HEK293 (cell line): ENCODE measurements at regions not wholly inside any gene's neighbourhood (a gene's known extent, or its start where the extent isn't known, plus 50 kb on each side); places are given as distances from the start of the nearest gene placed in this dataset.

Source experiments
- CTCF ChIA-PET: fragments of 350-600 bp; formaldehyde crosslinking; extraction: SDS; loops from one replicate; lab custom pipeline; 2021; ENCODE audit warnings: antibody characterized with exemption; lab: Yijun Ruan, JAX
- POLR2A ChIA-PET: fragments of 300-600 bp; formaldehyde crosslinking; extraction: SDS; loops from one replicate; lab custom pipeline; 2020; ENCODE audit warnings: antibody characterized with exemption, inconsistent platforms; lab: Yijun Ruan, JAX
- H3K27ac ChIP-seq: fragments of 200-500 bp; sonication (Bioruptor generic); 2 replicates; pipeline ENCODE4 v1.5.1; 2014; ENCODE audit warnings: low read depth, low read length, control low read depth, inconsistent platforms; ENCODE audit errors: extremely low read depth
- H3K36me3 ChIP-seq, 2 experiments: fragments of 200-500 bp in 1 of 2; sonication (Bioruptor generic) in 1 of 2; 1 replicate in 1 of 2; 2 replicates in 1 of 2; pipeline ENCODE4 v1.5.1; 2014 to 2017; ENCODE audit warnings: inconsistent platforms in 2 of 2, low read length in 2 of 2; ENCODE audit not compliant: control insufficient read depth in 2 of 2, insufficient read depth in 1 of 2
- H3K4me1 ChIP-seq: fragments of 200-500 bp; sonication (Bioruptor generic); 2 replicates; pipeline ENCODE4 v1.5.1; 2014; ENCODE audit warnings: mild to moderate bottlenecking, low read length, inconsistent platforms; ENCODE audit not compliant: control insufficient read depth, insufficient read depth
- H3K4me3 ChIP-seq: 2 replicates; pipeline ENCODE4 v1.5.1; 2011; ENCODE audit warnings: low read depth, mild to moderate bottlenecking, control low read depth, low read length, moderate library complexity
- H3K9me3 ChIP-seq: fragments of 200-500 bp; sonication (Bioruptor generic); 2 replicates; pipeline ENCODE4 v1.5.1; 2014; ENCODE audit warnings: low read depth, low read length, inconsistent platforms; ENCODE audit not compliant: control insufficient read depth, insufficient read depth
- EGR2 ChIP-seq: fragments of 450-650 bp; formaldehyde crosslinking; IDR thresholded peaks from 2 replicates; pipeline ENCODE4 v1.5.1; 2016; ENCODE audit warnings: low read depth, missing biosample characterization, missing genetic modification characterization
- GLIS1 ChIP-seq: fragments of 450-650 bp; formaldehyde crosslinking; IDR thresholded peaks from 2 replicates; pipeline ENCODE4 v1.5.1; 2016; ENCODE audit warnings: missing biosample characterization, missing genetic modification characterization
- SCRT2 ChIP-seq: fragments of 450-650 bp; formaldehyde crosslinking; IDR thresholded peaks from 2 replicates; pipeline ENCODE4 v1.5.1; 2016; ENCODE audit warnings: missing biosample characterization, missing genetic modification characterization
- TCF7L2 ChIP-seq: IDR thresholded peaks from 2 replicates; pipeline ENCODE4 v1.6.1; 2011; ENCODE audit warnings: low read depth, mild to moderate bottlenecking, inconsistent platforms, low read length, moderate library complexity, borderline replicate concordance
- WT1 ChIP-seq: fragments of 450-650 bp; formaldehyde crosslinking; IDR thresholded peaks from 2 replicates; pipeline ENCODE4 v1.5.1; 2016; ENCODE audit warnings: missing biosample characterization, missing genetic modification characterization
- ZBTB10 ChIP-seq: fragments of 450-650 bp; formaldehyde crosslinking; IDR thresholded peaks from 2 replicates; pipeline ENCODE4 v1.5.1; 2016; ENCODE audit warnings: missing biosample characterization, missing genetic modification characterization
- ZBTB26 ChIP-seq: fragments of 450-650 bp; formaldehyde crosslinking; optimal IDR thresholded peaks from 2 replicates; pipeline ENCODE3; 2016; ENCODE audit warnings: missing biosample characterization, mild to moderate bottlenecking, missing genetic modification characterization
- ZIC2 ChIP-seq: fragments of 450-650 bp; formaldehyde crosslinking; IDR thresholded peaks from 2 replicates; pipeline ENCODE4 v1.5.1; 2016; ENCODE audit warnings: missing biosample characterization, missing genetic modification characterization
- ZNF114 ChIP-seq: fragments of 450-650 bp; formaldehyde crosslinking; IDR thresholded peaks from 2 replicates; pipeline ENCODE4 v1.5.0; 2017; ENCODE audit warnings: missing biosample characterization, missing genetic modification characterization
- ZNF274 ChIP-seq, 2 experiments: fragments of 200-500 bp in 1 of 2; fragments of 450-650 bp in 1 of 2; sonication (Bioruptor generic) in 1 of 2; formaldehyde crosslinking in 1 of 2; IDR thresholded peaks; 2 replicates each; pipeline versions ENCODE4 v1.5.1 to v1.6.1; 2014 to 2016; ENCODE audit warnings: borderline replicate concordance in 1 of 2, inconsistent platforms in 1 of 2, low read length in 1 of 2, missing biosample characterization in 1 of 2, missing genetic modification characterization in 1 of 2
- ZNF311 ChIP-seq: fragments of 450-650 bp; formaldehyde crosslinking; IDR thresholded peaks from 2 replicates; pipeline ENCODE4 v1.5.1; 2017; ENCODE audit warnings: missing biosample characterization, missing genetic modification characterization, borderline replicate concordance
- ZNF398 ChIP-seq: fragments of 450-650 bp; formaldehyde crosslinking; IDR thresholded peaks from 2 replicates; pipeline ENCODE4 v1.5.1; 2017; ENCODE audit warnings: missing biosample characterization, missing genetic modification characterization
- ZNF433 ChIP-seq: fragments of 450-650 bp; formaldehyde crosslinking; IDR thresholded peaks from 2 replicates; pipeline ENCODE4 v1.5.1; 2016; ENCODE audit warnings: missing biosample characterization, missing genetic modification characterization, low read depth
- ZNF48 ChIP-seq: fragments of 450-650 bp; formaldehyde crosslinking; IDR thresholded peaks from 2 replicates; pipeline ENCODE4 v1.5.1; 2016; ENCODE audit warnings: missing biosample characterization, missing genetic modification characterization
- ZNF518A ChIP-seq: fragments of 450-650 bp; formaldehyde crosslinking; conservative IDR thresholded peaks from 2 replicates; pipeline ENCODE4 v1.5.1; 2016; ENCODE audit warnings: low read depth, missing biosample characterization, missing genetic modification characterization
- ZNF529 ChIP-seq: fragments of 450-650 bp; formaldehyde crosslinking; IDR thresholded peaks from 2 replicates; pipeline ENCODE4 v1.5.1; 2017; ENCODE audit warnings: missing genetic modification characterization, missing biosample characterization; ENCODE audit not compliant: insufficient replicate concordance
- ZNF561 ChIP-seq: fragments of 450-650 bp; IDR thresholded peaks from 2 replicates; pipeline ENCODE4 v1.5.1; 2018; ENCODE audit warnings: missing biosample characterization, missing genetic modification characterization, borderline replicate concordance
- ZNF626 ChIP-seq: fragments of 450-650 bp; sonication (Bioruptor Pico); formaldehyde crosslinking; IDR thresholded peaks from 2 replicates; pipeline ENCODE4 v1.5.1; 2018; ENCODE audit warnings: missing biosample characterization, missing genetic modification characterization, inconsistent platforms
- ZNF629 ChIP-seq: fragments of 450-650 bp; formaldehyde crosslinking; IDR thresholded peaks from 2 replicates; pipeline ENCODE4 v1.5.1; 2017; ENCODE audit warnings: missing biosample characterization, missing genetic modification characterization
- ZNF654 ChIP-seq: fragments of 450-650 bp; formaldehyde crosslinking; IDR thresholded peaks from 2 replicates; pipeline ENCODE4 v1.5.1; 2016; ENCODE audit warnings: low read depth, missing biosample characterization, missing genetic modification characterization

GRCh38 chr15:70474471-70475406 lies 288.6 kb downstream of the UACA start:
- no peaks in the 10 kb centered on the region for H3K36me3 ChIP-seq
- ChIA-PET CTCF (interaction anchor here (0.9 to 3.9 kb wide), 4 partner anchors 9 to 999 kb away, joined by 3 to 25 read pairs (median 8); no protein-coding TSS in a partner anchor), POLR2A (no interaction called here)
- H3K4me3 ChIP-seq = no peak overlapping the region
- peaks cover 14% of the 10 kb centered on the region for H3K4me1 ChIP-seq
- H3K9me3 ChIP-seq = no peaks in the 10 kb centered on the region
- TF ChIP-seq ZNF626 (tag by site-specific recombination) (no peak), ZIC2 (tag by site-specific recombination) (peak; percentile 66), ZBTB10 (tag by site-specific recombination) (no peak), ZNF629 (tag by site-specific recombination) (peak; percentile 65; the same call in 1 of the 2 replicates), ZBTB26 (no peak), SCRT2 (tag by site-specific recombination) (peak; percentile 66), ZNF518A (tag by site-specific recombination) (no peak), ZNF114 (tag by site-specific recombination) (no peak), ZNF274 (IDR thresholded peaks at IDR 0.05; ENCODE audit: low read length) (no peak), ZNF274 (tag by site-specific recombination; IDR thresholded peaks at IDR 0.05; ENCODE audit: borderline replicate concordance) (no peak)
- H3K27ac ChIP-seq = peak overlapping the region; percentile 40; the same call in 1 of the 2 replicates

- Histone ChIP-seq H3K4me1 (peaks cover 14% of the 10 kb centered on the region), H3K9me3 (no peaks in the 10 kb centered on the region), H3K4me3 (no peak overlapping the region), H3K36me3 (no peaks in the 10 kb centered on the region), H3K27ac (no peak overlapping the region; the same call in 1 of the 2 replicates)
- ChIA-PET POLR2A (no interaction called here), CTCF (interaction anchor here (0.5 to 3.9 kb wide), 5 partner anchors 8 to 969 kb away, joined by 3 to 25 read pairs (median 3); no protein-coding TSS in a partner anchor)
- TF ChIP-seq ZNF311 (tag by site-specific recombination) = no peak
- TF ChIP-seq WT1 (tag by site-specific recombination) = no peak
- no peak for TF ChIP-seq GLIS1 (tag by site-specific recombination)
- TF ChIP-seq ZNF654 (tag by site-specific recombination) = no peak
- TF ChIP-seq ZNF561 (tag by site-specific recombination) = no peak
- no peak for TF ChIP-seq ZNF398 (tag by site-specific recombination)
- TF ChIP-seq EGR2 (tag by site-specific recombination) = no peak
- no peak for TF ChIP-seq ZNF529 (tag by site-specific recombination)
- TF ChIP-seq ZNF433 (tag by site-specific recombination) = no peak
- no peak for TF ChIP-seq TCF7L2
- TF ChIP-seq ZNF48 = no peak
Measured at GRCh38 chr15:70473581-70474370, 289.6 kb downstream of the UACA start.
